SKM-1 treated with dmso at 0.1 percent for 144 hours (cell line): ENCODE measurements at regions not wholly inside any gene's neighbourhood (a gene's known extent, or its start where the extent isn't known, plus 50 kb on each side); places are given as distances from the start of the nearest gene placed in this dataset.
"Not testable (repeated sequence)": the region's sequence is repeated elsewhere in the genome, so short reads cannot be mapped to it uniquely, and the experiment has no call there.

ENCODE experiments used
- DNase-seq: peaks from one replicate; lab custom pipeline; 2025; ENCODE audit not compliant: unreplicated experiment; lab: John Stamatoyannopoulos, UW

- DNase-seq, result peak; percentile 3
These were observed 308.4 kb downstream of the PDCD6IP start for GRCh38 chr3:34106879-34107278.

GRCh38 chr3:34107669-34108068 is 309.2 kb downstream of the PDCD6IP start:
- no peak for DNase-seq

GRCh38 chr3:34109021-34109420 is 310.6 kb downstream of the PDCD6IP start:
- no peak for DNase-seq

GRCh38 chr3:34109846-34110245 is 311.4 kb downstream of the PDCD6IP start:
- no peak for DNase-seq

- DNase-seq, result no peak
These were observed 312.9 kb downstream of the PDCD6IP start for GRCh38 chr3:34111361-34111760.

- DNase-seq, result not testable (repeated sequence)
These were observed 313.8 kb downstream of the PDCD6IP start for GRCh38 chr3:34112261-34112660.

- DNase-seq, result no peak
These were observed 332.7 kb downstream of the PDCD6IP start for GRCh38 chr3:34131091-34131490.

- DNase-seq, result no peak
These were observed 333.8 kb downstream of the PDCD6IP start for GRCh38 chr3:34132069-34132692.

- no peak for DNase-seq
These were observed 341.1 kb downstream of the PDCD6IP start for GRCh38 chr3:34139566-34139965.

- no peak for DNase-seq
These were observed 342.2 kb downstream of the PDCD6IP start for GRCh38 chr3:34140616-34141015.

GRCh38 chr3:34141841-34142337 is 343.5 kb downstream of the PDCD6IP start:
- DNase-seq, result no peak

- DNase-seq, result no peak
These were observed 347.4 kb downstream of the PDCD6IP start for GRCh38 chr3:34145796-34146195.

GRCh38 chr3:34146596-34146995 is 348.2 kb downstream of the PDCD6IP start:
- no peak for DNase-seq

GRCh38 chr3:34150992-34151391 is 352.6 kb downstream of the PDCD6IP start:
- DNase-seq, result no peak

- DNase-seq, result no peak
These were observed 354.2 kb downstream of the PDCD6IP start for GRCh38 chr3:34152656-34153055.

GRCh38 chr3:34155108-34155507 is 356.7 kb downstream of the PDCD6IP start:
- DNase-seq, result no peak

GRCh38 chr3:34155666-34156065 is 357.2 kb downstream of the PDCD6IP start:
- no peak for DNase-seq

GRCh38 chr3:34157491-34157890 is 359.1 kb downstream of the PDCD6IP start:
- no peak for DNase-seq

- no peak for DNase-seq
These were observed 361.4 kb downstream of the PDCD6IP start for GRCh38 chr3:34159613-34160420.

- DNase-seq, result not testable (repeated sequence)
These were observed 371.2 kb downstream of the PDCD6IP start for GRCh38 chr3:34169636-34170035.

- DNase-seq, result no peak
These were observed 376.3 kb downstream of the PDCD6IP start for GRCh38 chr3:34174740-34175139.

- DNase-seq, result no peak
These were observed 377.3 kb downstream of the PDCD6IP start for GRCh38 chr3:34175636-34176176.
